Anterior cingulate cortex (tissue), 58 donors: ENCODE measurements at regions not wholly inside any gene's neighbourhood (a gene's known extent, or its start where the extent isn't known, plus 50 kb on each side); places are given as distances from the start of the nearest gene placed in this dataset.

Experiments used
- DNase-seq, 58 donors: peaks; one replicate each; lab custom pipeline; 2025; lab: John Stamatoyannopoulos, UW

- DNase-seq: no peak
Observed at GRCh38 chr14:80381807-80382363, 170.6 kb upstream of the DIO2 start.

DNA sequence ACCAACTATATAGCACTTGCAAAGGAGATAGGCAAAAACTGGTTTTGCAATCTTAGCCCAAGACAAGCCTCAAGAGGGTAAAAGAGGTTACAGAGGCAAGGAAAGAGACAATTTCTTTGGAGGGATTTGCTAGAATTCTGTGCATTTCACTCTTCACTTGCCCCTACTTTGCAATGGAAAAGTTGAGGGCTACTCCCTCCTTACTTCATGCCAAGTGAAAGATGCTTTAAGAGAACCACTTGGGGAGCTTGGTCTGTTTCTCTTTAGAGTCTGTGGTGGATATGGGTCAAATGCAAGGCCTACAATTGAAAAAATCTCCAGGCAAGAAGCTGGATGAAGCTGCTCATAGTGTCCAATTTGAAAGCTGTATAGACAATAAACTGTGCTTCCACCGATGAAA lies 167.7 kb upstream of the DIO2 start:
- no peak for DNase-seq

- peak in 20 of 58 donors; percentile 1 to 71 (median 18) for DNase-seq
Observed at GRCh38 chr14:80378084-80378690, 166.9 kb upstream of the DIO2 start.

DNA sequence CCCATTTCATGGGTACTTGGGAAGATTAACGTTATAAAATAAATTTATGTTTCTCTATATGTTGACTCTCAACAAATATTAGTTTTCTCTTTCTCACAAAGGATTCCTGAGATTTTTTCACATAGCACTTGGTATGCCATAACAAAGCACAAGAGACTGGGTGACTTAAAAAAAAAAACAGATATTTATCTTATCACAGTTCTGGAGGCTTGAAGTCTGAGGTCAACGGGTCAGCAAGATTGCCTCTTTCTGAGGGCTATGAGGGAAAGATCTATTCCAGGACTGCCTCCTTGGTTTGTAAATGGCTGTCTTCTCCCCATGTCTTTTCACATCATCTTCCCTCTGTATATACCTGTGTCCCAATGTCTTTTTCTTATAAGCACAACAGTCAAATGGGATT lies 153.5 kb upstream of the DIO2 start:
- DNase-seq: no peak

- no peak for DNase-seq
Observed at GRCh38 chr14:80364274-80364673, 153.0 kb upstream of the DIO2 start.

GRCh38 chr14:80358112-80358511 lies 146.8 kb upstream of the DIO2 start:
- DNase-seq: no peak

GRCh38 chr14:80356413-80356812 lies 145.1 kb upstream of the DIO2 start:
- no peak for DNase-seq

- no peak for DNase-seq
Observed at GRCh38 chr14:80354860-80355581, 143.7 kb upstream of the DIO2 start.

GRCh38 chr14:80352471-80352870 lies 141.2 kb upstream of the DIO2 start:
- no peak for DNase-seq

DNA sequence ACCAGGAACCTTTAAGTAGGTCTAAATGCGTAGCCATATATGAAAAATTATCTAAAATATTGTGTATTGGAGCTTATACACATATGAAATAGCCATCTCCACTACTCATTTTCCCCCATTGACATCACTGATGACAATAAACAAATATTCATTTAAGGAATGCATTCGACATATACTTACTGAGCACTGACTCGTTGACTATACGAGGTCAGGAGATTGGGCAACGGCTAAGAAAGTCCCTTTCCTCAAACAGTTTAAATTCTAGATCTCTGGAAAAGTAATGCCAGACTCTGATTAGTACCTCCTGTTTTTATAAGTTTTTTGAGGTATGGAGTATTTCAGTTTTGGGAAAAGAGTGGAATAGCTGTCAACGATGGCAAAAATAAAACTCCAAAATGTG lies 139.4 kb upstream of the DIO2 start:
- DNase-seq: no peak

GRCh38 chr14:80346395-80346794 lies 135.1 kb upstream of the DIO2 start:
- DNase-seq: no peak

GRCh38 chr14:80344208-80344607 lies 132.9 kb upstream of the DIO2 start:
- DNase-seq: no peak

DNA sequence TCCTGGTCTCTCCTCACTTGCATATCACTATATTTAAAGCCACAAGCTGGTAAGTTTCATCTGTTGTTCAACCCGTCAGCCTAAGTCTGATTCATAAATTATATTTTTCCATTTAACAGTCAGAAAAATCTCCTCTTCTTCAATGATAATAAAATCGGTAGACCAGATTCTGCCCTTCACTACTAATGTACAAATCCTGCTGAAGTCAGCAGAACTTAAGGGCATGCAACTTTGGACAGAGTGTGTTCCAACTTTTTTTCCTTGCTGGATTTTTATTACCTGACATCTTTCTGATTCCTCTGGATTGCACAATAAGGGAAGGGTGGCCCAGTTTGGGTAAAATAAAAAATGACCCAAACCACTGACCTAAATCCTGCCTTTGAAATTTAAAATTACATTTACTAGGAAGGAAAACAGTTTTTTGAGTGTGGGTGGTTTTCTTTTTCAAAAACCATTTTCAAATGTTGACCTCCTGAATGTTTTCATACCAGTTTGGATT lies 125.4 kb upstream of the DIO2 start:
- DNase-seq: no peak

GRCh38 chr14:80325688-80326087 lies 114.4 kb upstream of the DIO2 start:
- no peak for DNase-seq

DNA sequence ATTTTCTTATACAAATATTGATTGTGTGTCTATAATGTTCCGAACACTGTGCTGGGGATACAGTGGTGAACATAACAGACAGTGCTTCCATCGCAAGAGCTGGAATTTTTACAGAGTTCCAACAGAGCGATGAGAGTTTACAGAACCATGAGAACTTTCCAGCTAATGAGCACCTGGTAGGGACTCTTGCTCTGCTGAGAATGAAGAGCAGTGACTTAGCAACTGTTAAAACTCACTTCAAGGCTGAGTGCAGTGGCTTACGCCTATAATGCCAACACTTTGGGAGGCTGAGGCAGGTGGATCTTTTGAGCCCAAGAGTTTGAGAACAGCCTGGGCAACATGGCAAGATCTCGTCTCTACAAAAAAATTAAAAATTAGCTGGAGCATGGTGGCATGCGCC lies 113.8 kb upstream of the DIO2 start:
- no peak for DNase-seq

DNA sequence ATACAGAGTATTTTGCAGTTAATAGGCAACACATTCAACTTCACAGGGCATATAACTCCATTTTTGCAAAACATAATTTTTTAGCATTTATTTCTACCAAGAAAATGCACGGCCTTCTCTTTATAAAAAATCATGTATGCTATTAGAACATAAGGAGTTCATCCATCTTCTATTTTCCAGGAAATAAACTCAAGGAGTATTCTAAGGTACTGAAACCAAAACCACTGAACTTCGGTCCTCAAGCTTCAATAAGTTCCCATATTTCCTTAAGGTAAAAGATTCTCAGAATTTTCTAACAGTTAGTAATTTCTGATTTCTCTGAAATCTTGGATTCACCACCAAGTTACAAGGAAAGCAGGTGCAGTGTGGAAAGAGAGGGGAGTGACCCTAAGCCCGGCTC lies 113.3 kb upstream of the DIO2 start:
- DNase-seq: no peak

GRCh38 chr14:80323038-80323665 lies 111.8 kb upstream of the DIO2 start:
- DNase-seq: no peak

- no peak for DNase-seq
Observed at GRCh38 chr14:80316441-80316840, 105.1 kb upstream of the DIO2 start.

- no peak for DNase-seq
Observed at GRCh38 chr14:80315681-80316080, 104.4 kb upstream of the DIO2 start.

- no peak for DNase-seq
Observed at GRCh38 chr14:80313806-80314205, 102.5 kb upstream of the DIO2 start.

DNA sequence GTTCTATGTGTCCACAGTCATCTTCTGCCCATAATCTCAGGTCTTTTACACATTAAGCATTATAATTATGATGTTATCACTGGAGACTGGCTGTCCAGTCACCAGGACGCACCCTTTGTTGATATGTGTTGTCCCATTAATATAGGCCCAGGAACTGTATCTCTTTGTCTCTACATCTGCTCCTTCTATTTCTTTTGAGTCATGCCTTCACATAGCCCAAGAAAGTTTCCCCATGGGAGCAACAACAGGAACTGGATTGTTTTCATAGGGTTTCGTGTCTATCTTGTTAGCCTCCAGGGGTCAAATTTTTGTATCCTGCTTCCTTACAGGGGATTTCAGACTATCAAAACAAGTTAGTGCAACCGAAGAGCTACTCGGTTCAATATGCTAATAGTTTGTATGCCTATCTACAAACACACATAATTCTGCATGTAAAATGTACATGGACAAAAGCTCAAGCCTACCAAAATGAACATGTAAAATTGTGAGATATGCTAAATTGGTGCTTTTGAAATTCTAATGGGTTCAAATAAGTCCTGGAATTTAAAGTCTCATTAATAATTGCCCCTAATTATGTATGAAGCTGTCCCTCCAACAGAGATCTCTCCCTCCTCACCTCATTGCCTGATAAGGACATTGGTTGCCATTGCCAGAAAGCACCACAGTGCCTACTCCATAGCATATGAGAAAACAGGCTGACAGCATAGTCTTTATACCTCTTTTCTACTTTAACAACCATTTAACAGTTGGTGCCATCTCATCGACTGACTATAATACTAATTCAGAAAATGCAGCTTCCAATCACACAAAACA lies 99.8 kb upstream of the DIO2 start:
- no peak for DNase-seq
